GM12865 (cell line): ENCODE measurements at regions not wholly inside any gene's neighbourhood (a gene's known extent, or its start where the extent isn't known, plus 50 kb on each side); places are given as distances from the start of the nearest gene placed in this dataset.

Experiments
- DNase-seq: peaks from one replicate; pipeline ENCODE4 v3.0.0; 2010; ENCODE audit warnings: low read depth
- H3K4me3 ChIP-seq: 2 replicates; pipeline ENCODE4 v1.5.1; 2011; ENCODE audit warnings: mild to moderate bottlenecking, low read depth, low read length, control low read depth
- TF ChIP-seq, protein P1 (sequence below): IDR thresholded peaks from 2 replicates; pipeline ENCODE4 v1.5.1; 2011; ENCODE audit warnings: low read length, control low read depth, low read depth, inconsistent platforms; ENCODE audit not compliant: insufficient read depth; ENCODE audit errors: missing control alignments

DNA sequence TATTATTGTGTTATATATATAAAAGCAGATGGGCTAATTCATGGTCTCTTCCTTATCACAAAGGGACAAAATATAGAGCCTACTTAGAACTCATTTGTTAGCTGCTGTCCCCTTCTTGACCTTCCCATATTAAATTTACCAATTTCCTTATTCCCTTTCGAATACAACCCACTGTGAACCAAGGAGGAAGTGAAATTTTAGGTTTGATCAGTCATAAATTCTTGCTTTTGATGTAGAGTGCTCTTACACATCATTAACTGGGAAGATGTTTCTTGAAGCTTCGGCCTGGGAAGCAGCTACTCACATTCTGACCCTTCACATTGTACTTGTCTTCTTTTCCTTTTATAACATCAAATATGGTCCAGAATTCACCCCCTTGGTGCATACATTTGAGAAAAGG lies 579.0 kb downstream of the LRFN5 start:
- DNase-seq = no peak
- TF ChIP-seq, protein P1, sequence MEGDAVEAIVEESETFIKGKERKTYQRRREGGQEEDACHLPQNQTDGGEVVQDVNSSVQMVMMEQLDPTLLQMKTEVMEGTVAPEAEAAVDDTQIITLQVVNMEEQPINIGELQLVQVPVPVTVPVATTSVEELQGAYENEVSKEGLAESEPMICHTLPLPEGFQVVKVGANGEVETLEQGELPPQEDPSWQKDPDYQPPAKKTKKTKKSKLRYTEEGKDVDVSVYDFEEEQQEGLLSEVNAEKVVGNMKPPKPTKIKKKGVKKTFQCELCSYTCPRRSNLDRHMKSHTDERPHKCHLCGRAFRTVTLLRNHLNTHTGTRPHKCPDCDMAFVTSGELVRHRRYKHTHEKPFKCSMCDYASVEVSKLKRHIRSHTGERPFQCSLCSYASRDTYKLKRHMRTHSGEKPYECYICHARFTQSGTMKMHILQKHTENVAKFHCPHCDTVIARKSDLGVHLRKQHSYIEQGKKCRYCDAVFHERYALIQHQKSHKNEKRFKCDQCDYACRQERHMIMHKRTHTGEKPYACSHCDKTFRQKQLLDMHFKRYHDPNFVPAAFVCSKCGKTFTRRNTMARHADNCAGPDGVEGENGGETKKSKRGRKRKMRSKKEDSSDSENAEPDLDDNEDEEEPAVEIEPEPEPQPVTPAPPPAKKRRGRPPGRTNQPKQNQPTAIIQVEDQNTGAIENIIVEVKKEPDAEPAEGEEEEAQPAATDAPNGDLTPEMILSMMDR = no peak
- no peak overlapping the region for H3K4me3 ChIP-seq

DNA sequence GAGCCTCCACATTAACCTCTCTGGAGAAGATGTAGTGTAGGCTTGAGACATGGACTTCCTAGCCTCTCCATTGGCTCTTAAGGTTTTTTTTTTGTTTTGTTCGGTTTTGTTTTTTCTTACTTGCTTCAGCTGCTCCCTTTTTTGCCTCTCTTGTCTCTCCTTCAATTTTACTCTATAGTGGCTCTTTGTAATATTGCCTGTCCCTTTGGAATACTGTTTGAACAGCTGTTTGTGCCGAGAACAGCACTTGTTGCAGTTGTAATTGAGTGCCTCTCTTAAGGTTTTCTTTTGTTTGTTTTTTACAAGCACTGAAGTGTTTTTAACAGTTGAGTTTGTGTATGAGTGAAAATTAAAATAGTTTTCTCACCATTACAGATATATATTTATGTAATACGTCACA lies 567.7 kb downstream of the LRFN5 start:
- TF ChIP-seq, protein P1 = no peak
- DNase-seq = no peak
- no peak overlapping the region for H3K4me3 ChIP-seq

DNA sequence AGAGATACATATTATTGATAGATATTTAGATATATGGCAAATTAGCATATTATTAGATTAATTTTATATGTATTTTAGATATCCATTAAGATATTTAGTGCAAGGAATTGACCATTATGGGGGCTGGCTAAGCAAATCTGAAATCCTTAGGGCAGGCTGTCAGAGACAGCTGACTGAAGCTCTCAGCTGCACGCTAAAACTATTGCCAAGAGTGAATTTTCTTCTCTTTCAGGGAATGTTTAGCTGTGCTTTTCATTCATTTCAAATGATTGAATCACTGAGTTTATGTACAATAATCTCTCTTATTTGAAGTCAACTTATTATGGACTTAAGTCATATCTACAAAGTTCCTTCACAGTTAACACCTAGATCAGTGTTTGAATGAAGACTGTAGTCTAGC lies 566.5 kb downstream of the LRFN5 start:
- TF ChIP-seq, protein P1 = no peak
- no peak overlapping the region for H3K4me3 ChIP-seq
- DNase-seq = no peak

DNA sequence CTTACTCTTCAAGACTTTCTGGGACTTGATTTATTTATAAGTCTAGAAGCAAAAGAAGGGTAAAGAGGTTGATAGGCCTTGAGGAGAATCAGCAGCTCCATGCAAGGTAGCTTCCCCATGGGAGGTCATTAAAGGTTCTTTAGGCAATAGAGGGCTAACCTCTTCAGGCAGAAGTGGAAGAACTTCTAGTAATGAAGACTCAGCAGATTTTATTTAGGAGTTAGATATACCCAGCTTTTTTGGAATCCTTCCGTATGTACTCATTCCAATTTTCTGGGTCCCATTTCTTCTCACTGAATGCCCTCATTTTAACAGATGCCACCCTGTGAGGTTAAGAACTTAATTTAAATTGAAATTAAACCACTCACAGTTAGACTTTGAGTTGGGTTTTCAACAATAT lies 565.6 kb downstream of the LRFN5 start:
- H3K4me3 ChIP-seq = no peak overlapping the region
- TF ChIP-seq, protein P1 = no peak
- no peak for DNase-seq

DNA sequence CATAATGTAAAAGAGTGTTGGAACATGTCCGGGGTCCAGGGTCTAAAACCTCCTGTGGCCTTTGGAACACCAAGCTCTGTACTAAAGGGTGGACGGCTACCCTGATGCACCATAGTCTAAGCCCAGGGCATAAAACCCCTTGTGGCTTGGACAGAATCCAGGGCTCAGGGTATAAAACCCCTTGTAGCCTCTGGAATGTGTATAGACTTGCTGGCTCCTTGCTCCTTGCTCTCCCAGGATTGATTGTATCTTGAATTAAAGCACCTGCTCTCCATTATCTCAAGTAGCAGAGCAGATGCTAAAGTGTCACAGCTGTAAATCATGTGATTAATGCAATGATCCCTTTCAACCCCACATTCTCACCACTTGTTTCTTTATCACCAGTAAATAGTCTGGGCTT lies 556.5 kb downstream of the LRFN5 start:
- no peak for DNase-seq
- TF ChIP-seq, protein P1 = no peak
- no peak overlapping the region for H3K4me3 ChIP-seq

DNA sequence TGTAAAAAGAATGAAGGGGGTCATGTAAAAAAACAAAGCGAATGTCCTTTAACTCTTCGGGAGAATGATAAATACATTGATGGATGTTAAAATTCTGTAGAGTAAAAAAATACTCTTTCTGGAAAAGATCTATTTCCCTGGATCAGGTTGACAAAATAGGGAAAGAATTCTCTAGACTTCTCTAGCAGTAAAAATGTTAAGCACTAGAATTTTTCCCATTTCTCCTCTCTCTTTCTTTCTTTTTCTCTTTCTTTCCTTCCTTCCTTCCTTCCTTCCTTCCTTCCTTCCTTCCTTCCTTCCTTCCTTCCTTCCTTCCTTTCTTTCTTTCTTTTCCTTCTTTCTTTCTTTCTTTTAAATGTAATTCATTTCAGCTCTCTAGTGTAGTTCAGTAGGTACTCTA lies 552.5 kb downstream of the LRFN5 start:
- DNase-seq = no peak
- TF ChIP-seq, protein P1 = no peak

DNA sequence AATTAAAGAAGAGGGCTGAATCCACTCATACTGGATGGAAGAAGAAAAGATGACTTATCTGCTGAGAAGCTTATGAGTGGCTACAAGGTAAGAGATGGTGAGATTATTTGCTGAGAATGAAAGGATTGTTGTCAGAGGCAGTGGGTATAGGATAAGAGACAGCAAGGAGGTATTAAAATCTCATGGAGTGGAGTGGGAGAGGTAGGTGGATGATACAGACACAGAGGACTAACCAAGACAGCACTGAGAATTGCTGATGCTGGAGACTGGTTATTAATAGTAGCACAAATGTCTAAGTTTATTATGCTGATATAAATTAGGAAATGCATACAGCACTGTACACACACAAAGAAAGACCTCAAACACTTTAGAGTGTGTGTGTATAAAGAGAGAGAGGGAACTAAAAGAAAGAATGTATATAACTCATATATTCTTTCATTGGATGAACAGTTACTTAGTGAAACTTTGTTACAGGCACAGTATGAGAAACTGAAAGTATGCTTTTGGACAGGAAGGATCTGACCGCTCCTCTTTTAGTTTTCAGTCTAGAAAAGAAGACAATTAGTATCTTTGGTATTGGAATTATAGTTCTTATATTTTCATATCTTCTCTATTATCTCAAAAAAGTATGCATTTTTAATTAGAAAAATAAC lies 543.1 kb downstream of the LRFN5 start:
- H3K4me3 ChIP-seq = no peak overlapping the region
- DNase-seq = peak; percentile 1
- TF ChIP-seq, protein P1 = no peak

More for the DNA sequence above, 552.5 kb downstream of the LRFN5 start:
- H3K4me3 ChIP-seq = no peak overlapping the region
